Fibroblast of peridontal ligament (primary cell): ENCODE measurements at regions not wholly inside any gene's neighbourhood (a gene's known extent, or its start where the extent isn't known, plus 50 kb on each side); places are given as distances from the start of the nearest gene placed in this dataset.

Experiments
- DNase-seq: peaks from one replicate; pipeline ENCODE4 v3.0.0-alpha.2; 2010; ENCODE audit errors: extremely low read depth

DNA sequence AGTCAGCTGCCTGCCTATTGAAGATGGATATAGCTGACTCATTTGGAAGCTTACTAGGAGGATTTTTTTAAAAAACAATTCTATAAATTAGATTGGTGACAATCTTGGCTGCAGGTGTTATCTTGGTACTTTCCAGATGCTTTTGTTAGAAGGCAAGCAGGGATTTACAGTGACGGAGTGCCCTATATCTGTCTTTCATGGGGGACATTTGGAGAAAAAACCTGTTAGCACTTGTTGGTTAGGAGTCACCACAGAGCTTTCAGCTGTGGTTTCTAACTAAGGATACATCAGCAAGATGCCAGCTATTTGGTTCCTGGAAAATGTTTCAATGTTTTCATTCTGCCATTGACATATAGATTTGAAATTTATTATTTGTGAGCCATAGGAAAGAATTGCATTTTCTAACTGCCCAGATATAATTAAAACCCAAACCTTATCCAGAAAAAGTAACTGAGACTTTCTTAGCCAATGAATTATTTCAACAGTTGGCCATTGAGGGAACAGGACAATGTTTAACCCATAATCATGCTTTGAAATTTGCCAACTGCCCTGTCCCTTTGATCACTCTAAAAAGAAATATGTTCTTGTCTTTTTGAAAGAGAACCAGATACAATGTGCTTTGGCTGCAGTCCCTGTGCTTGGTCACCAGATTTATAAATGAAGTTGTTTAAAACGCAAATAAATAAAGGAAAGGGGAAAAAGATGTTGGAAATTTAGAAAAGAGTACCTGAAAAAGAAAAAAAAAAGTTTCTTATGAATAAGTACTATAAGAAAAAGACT, 761.0 kb upstream of the CXADR start:
- DNase-seq, result no peak

DNA sequence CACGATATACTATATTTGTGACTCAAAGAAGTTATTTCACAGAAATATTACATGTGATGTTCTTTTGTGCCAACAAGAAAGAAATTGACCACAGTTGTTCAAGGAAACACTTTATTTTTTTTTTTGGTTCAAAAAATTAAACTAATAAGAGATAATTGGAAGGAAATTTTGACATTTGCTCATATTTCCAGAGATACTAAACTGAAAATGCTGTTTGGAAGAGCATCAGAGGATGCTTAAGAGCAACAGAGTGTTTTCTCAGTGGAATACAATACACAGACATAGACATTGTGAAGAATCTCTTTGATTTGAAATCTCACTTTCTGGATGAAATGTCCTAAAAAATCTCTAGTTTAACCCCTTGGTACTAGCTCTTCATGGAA, 760.4 kb upstream of the CXADR start:
- no peak for DNase-seq

DNA sequence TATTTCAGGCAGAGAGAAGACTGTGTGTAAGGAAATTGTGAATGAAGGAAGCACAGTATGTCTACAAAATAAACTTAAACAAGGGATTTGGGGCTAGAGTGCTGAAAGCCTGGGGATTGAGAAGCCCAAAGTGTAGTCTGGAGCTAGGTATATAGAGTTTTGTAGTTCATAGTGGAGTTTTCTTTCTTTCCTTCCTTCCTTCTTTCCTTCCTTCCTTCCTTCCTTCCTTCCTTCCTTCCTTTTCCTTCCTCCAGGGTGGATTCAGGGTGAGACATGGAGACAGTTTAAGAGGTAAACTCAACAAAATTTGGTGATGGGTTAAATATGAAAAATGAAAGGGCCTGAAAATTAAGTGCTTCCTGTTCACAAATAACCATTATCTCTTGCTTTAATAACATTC, 757.8 kb upstream of the CXADR start:
- no peak for DNase-seq

DNA sequence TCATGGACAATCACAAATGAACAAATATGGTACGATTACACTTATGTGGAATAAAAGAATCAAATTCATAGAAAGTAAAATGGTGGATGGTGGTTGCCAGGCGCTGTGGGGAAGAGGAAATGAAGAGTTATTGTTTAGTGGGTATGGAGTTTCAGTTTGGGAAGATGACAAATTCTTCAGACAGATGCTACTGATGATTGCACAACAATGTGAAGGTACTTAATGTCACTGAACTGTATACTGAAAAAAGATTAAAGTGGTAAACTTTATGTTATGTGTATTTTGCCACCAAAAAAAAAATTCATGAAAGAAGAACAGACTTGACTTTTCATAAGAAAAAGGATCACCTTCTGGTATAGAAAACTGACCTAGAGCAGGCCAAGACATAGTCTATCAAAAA, 745.6 kb upstream of the CXADR start:
- DNase-seq, result no peak

DNA sequence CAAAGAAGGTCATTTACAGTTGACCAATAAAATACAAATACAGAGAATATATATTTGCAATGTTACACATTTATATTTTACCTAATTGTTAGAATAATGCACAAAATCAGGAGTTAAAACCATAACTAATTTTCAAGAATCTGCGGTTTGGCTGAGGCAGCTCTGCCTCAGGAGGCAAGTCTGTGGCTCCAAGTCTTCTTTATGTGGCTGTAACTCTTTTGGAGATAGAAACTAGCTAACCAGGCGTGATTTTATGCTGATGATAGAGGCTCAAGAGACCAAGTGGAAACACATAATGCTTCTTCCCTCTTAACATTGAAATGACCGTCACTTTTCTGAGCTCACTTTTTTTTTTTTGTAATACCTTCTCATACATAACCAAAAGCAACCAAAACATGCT, 744.7 kb upstream of the CXADR start:
- DNase-seq, result peak; percentile 26

DNA sequence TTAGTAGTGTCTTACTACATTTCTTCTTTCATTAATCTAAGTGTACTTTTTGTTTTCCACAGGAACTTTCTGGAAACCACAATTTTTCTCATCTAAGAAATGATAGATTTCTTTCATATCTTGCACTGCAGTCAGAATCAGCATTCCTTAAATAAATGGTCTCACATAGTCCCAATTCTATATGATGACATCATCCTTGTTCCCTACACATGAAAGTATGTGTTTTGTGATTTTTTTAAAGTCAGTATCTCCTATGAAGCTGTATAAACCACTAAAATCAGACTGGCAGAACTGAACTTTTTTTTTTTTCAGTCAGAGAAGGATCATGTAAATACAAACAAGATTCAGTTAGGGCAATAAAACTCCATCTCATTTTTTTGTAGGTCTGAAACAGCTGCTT, 742.6 kb upstream of the CXADR start:
- DNase-seq, result no peak

DNA sequence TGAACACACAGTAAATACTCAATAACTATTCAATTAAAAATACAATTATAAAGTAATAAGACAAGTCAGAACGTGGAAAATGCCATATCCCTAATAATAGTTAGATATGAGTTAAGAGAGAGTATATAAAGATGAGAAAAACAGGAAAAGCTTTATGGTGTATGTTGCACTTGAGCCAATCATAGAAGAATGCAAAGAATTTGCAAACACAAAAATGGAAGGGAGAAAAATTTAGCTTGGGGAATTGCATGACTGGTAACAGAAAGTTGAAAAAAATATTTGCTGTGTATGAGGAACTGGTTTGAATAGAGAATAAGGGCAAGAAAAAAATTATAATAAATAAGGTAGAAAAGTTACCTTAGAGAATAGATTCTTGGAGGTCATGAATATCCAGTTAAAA, 739.6 kb upstream of the CXADR start:
- DNase-seq, result peak; percentile 75

DNA sequence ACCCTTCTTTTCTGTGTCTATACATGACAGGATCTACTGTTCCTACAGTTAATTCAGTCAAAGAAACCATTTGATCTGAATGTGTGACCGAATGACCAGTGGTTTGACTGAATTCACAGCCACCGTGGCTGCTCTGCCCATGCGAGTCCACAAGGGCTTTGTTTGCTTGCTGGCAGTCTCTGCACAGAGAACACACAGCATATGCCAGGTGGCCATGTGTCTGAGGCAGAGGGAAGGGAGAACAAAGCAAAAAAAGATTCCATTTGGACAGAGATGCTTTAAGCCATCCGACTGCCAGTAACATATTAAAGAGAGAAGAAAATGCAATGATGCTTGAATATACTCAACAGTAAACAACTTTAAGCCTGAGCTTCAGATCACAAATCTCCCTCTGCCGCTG, 737.8 kb upstream of the CXADR start:
- no peak for DNase-seq

DNA sequence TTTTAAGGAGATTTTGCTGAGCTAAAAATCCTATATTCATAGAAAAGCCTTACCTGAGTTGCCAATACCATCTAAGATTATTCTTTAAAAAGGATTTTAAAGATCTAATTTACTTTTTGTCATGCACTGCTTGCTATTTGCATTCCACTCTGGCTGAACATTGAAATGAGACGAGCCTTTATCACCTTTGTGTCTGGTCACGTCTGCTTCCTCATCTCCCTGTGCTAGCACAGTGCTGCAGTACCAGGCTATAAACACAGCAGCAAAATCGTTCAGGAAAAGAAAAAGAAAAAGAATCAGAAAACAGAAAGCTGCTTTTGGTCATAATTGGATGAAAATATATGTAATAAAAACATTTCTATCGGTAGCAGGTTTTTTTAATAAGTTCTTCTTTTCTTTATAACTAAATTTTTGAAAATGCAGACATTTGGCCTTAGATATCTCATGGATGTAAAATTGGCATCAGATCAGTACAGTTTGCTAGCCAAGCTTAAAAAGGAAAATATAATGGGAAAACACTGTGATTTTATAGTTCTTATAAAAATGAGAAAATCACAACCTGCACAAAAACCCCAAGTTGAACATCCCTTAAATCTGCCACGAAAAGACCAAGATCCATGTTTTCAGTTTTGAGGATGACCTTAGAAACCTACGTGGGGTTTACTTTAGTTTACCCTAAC, 735.7 kb upstream of the CXADR start:
- DNase-seq, result no peak

DNA sequence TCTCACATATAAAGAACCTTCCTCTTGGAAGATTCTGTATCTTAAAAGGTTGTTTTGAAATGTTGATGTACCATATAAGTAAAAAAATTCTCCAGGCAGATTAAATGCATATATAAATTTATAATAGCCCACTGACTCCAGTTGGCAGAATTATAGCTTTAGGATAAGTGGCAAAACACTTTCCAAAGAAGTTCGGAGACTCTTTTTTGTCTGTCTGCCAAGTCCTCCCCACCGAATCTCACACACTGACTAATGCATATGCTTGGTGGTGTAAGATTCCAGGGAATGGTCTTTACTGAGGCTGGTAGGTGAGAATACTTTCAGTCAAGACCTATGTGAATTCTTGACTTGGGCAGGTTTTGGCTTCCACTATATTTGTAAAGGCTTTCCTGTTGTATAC, 724.3 kb upstream of the CXADR start:
- no peak for DNase-seq

DNA sequence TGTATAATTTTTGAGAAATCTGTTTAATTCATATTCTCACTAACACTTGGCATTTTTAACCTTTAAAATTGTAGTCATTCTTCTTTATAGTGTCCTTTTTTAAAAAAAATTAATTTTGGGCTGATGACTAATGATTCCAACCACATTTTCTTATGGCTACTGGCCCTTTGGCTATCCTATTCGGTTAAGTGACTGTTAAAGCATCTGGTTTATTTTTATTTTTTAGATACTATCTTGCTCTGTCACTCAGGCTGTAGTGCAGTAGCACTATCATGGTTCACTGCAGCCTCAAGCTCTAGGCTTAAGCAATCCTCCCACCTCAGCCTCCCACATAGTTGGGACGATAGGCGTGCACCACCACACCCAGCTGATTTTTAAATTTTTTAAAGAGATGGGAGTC, 723.2 kb upstream of the CXADR start:
- no peak for DNase-seq

DNA sequence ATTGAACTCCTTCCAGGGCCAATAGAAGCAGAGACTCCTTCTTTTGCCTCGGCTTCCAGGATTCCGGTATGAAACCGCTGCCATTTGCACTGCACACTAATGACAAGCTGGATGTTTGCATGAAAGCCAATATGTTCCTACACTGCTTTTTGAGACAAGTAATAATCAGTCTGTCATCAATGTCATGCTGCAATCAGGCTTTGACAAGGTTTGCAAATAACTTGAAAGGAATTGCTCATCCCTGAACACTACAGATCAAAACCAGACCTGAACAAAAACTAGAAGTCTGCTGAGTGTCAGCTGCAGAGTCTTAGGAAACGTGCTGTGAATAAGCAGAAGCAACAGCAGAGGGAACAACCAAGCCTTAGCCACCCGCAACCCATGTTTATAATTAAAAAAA, 720.7 kb upstream of the CXADR start:
- DNase-seq, result no peak

DNA sequence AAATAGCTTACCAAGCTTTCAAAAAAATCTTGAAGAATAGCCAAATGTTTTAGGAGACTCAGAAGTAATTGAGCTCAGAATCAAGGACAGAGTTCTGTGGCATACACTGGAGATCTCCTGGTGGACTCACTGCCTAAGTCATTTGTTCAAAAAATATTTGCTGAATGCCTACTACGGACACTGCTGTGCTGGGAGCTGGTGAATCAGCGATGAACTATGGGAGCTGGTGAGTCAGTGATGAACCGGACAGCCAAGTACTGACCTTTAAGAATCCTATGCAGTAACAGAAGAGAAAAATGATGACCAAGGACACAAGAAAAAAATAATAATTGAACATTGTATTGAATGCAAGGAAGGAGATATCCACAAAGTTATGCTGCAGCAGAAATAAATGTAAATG, 717.9 kb upstream of the CXADR start:
- peak; percentile 90 for DNase-seq

DNA sequence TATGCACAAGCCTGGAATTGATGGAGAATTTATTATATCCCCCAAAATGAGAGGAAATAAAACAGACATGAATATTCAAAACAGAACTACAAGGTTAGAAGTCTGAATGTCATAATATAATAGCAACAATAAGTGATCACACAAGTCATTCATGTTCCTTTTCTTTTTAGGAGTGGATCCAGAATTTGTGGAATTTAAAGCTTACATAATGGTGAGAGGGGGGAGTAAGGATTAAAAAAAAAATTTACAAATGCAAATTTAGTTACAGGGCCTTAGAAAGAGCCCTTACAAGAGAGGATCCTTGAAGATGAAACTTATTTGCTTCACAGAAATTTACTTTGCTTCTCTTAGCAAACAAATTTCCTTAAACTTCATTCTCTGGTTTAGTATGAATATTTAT, 716.1 kb upstream of the CXADR start:
- no peak for DNase-seq

DNA sequence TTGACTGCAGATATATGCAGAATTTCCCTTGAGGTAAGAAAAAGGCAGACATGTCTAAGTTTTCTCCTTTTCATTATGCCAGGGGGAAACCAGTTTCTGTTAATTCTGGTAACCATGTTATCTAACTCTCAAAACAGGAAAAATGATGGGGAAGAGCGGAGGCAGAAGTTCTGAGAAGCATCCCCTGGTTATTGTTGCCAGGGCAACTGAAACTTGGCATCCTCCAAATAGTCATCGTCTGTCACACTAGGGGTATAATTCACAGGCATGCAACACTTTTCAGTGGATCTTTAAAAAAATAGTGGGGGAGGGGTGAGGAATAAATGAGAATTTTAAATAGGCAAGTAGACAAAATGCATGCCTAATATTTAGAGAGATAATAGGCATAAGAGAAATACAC, 715.3 kb upstream of the CXADR start:
- DNase-seq, result no peak

DNA sequence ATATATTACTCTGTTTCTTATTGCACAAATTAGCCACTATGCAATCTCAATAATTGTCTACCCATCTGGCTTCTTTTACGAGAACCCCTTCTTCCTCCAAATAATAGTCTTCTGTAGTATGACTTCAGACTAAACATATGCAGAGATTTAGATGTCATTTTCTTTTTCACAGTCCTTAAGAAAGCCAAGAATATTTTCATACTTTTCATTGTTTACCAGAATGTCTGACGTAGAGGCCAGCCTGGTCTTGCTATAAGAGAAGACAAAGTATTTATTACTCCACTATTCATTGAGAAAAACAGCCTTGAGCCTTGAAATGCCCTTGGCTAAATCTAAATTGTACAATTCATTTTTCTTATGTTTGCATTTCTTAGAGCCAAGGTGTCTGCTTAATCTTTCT, 714.9 kb upstream of the CXADR start:
- DNase-seq, result peak; percentile 29

DNA sequence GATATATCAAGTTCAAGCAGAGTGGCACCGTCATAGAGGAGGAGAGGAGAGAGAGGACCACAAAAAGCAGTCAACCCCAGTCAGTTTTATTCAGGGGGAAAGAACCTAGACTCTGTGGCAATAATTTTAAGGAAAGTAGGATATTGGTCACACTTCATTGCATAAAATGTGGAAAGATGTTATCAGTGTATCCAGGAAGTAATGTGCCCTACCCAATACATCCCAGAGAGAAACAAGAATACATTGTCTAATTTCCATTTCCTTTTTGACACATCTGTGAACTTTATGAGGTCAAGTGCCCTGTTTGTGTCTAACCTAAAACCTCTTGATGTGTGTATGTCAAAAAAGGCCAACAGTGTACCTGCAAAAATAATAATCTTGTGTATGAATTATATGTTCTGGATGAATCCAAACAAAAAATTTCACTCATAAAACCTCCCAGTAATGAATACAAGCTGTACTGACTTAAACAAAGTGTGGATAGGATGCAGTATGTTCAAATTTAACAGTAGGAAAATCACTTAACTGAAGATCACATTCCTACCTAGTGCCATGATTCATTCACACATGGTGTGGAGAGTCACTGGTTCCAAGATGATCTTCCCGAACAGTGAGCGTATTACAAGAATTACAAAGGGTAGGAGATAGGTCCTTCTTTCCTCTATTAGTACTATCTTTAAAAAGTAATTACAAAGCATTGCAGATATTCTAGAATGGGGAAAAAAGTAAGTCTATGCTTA, 712.1 kb upstream of the CXADR start:
- DNase-seq, result no peak

DNA sequence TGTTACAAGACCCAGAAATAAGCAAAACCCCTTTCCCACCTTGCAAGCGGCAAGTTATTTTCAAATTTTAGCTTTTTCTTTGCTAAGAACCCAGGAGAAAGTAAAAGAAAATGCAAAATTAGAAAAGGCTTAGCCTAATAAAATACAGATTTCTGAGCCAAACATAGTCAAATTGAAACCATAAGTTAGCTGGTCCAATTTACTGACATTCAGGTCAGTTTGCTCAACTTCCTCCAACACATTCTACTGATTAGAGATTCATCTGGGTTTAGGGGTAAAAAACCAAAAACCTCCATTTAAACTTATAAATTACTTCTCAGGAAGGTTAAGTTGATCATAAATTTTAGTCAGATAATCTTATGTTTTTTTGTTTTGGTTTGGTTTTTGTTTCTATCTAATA, 701.8 kb upstream of the CXADR start:
- DNase-seq, result peak; percentile 73

DNA sequence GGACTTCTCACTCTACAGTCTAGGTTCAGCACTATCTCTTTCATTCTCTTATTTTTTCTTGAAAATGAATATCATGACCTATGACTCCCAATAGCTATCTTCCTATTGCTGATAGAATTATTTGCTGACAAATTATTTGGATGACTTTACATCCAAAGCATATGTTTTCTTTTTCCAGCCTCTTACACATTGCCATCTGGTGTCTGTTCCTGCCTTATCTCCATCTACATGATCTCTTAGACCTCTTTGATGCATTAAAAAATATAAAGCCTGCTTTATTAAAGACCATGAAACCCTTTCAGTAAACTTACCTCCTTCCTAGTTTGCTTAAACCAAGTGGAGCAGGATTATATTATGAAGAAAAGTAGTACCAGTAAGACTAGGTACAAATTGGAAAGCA, 700.9 kb upstream of the CXADR start:
- DNase-seq, result no peak

DNA sequence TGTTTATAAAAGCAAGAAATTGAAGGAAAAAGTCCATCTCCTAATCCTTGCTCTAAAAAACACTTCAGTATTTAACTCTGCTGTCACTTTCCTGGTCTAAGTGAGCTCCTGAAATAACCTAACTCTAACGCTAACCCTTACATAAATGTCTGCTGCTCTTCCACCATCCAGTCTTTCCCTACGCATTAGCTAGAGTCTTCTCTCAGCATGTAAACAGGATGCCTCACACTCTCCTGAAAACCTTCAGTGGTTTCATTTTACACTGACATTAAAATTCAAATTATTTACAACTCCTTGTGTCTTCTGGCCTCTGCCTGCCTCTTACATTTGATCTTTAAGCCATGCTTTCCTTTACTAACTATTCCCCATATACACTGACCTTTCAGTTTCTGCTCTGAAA, 697.6 kb upstream of the CXADR start:
- no peak for DNase-seq

DNA sequence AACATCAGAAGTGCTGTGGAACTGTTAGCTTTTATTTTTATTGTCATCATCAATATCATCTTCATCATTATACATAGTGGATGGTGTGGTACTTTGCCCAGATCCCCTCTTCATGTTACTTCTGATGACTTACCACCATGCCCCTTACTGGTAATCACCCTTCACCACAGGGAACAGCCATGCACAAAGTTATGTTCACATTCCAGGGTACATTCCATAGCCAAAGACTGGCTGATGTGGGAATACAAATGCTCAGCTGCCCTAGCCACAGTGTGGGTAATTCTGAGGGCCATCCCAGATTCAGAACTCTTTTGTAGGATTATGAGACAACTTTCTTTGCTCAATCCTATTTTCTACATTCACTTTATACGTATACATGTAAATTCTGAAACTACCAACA, 691.3 kb upstream of the CXADR start:
- DNase-seq, result peak; percentile 39

DNA sequence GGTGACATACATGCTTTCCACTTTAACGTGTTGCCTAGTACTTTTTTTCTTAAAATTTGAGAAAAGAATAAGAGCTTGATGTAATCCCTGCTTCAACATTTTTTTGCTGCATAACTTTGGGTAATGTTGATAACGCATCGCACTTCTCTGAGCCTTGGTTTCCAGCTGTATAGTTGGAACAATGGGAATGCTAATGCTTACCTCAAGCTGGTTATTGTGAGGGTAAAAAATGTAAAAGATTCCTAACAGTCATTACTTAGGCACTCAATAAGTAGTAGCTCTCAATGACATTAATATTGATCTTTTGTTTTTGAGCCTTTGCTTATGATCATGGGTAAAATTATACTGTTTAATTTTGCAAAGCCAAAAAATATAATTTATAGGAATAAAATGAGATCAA, 683.3 kb upstream of the CXADR start:
- no peak for DNase-seq

DNA sequence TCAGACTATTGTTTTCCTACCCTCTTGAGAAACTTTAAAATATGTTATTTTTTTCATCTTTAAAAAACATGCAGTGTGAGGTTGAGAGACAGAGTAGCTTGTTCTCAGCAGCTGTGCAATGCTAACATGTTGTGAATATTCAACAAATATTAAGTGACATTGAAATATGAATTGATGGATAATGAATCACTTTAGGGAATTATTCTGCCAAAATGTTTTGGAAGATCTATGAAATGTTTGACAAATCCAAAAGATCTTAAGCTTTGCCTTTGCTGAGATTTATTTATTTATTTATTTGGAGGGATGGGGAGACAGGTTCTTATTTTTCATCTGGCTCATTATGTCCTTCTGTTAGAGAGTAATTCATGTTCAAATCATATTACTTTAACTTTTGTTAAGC, 680.1 kb upstream of the CXADR start:
- no peak for DNase-seq
